Esophagus muscularis mucosa (tissue), 4 donors: ENCODE measurements at regions not wholly inside any gene's neighbourhood (a gene's known extent, or its start where the extent isn't known, plus 50 kb on each side); places are given as distances from the start of the nearest gene placed in this dataset.

Experiments
- EP300 ChIP-seq: sonication (generic); formaldehyde crosslinking; IDR thresholded peaks from one replicate; pipeline ENCODE4 v1.6.1; 2017; ENCODE audit warnings: antibody characterized with exemption
- POLR2A ChIP-seq: fragments of 450-650 bp; IDR thresholded peaks from one replicate; pipeline ENCODE4 v1.6.1; 2017; ENCODE audit warnings: antibody characterized with exemption, moderate library complexity, mild to moderate bottlenecking, low read depth
- POLR2AphosphoS5 ChIP-seq, 2 donors: sonication (generic); formaldehyde crosslinking; IDR thresholded peaks; one replicate each; pipeline ENCODE4 v1.6.1; 2017; ENCODE audit warnings: antibody characterized with exemption in 2 of 2
- TF ChIP-seq, protein P1 (sequence below), 3 experiments: fragments of 200-600 bp in 2 of 3; fragments of 450-650 bp in 1 of 3; sonication (generic) in 2 of 3; IDR thresholded peaks; one replicate each; pipeline ENCODE4 v1.5.1; 2017 to 2019; ENCODE audit warnings: antibody characterized with exemption in 3 of 3, mild to moderate bottlenecking in 2 of 3, moderate library complexity in 1 of 3

DNA sequence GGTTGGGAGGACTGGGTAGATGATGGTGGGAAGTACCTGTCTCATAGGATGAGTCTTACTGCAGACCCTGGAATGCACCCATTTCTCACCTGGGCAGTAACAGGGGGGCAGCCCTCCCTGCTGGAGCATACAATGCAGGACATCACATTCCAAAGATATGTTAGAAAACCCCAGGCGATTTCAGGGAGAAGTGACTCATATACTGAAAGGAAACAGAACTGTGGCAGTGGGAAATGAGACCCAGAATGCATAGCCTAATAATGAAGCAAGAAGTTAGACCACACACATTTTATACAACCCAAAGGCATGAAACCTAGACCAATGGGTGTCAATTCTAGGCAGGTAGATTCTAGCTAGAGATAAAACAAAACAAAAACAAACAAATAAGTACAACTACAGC lies 402.7 kb downstream of the IRS2 start:
- TF ChIP-seq, protein P1, sequence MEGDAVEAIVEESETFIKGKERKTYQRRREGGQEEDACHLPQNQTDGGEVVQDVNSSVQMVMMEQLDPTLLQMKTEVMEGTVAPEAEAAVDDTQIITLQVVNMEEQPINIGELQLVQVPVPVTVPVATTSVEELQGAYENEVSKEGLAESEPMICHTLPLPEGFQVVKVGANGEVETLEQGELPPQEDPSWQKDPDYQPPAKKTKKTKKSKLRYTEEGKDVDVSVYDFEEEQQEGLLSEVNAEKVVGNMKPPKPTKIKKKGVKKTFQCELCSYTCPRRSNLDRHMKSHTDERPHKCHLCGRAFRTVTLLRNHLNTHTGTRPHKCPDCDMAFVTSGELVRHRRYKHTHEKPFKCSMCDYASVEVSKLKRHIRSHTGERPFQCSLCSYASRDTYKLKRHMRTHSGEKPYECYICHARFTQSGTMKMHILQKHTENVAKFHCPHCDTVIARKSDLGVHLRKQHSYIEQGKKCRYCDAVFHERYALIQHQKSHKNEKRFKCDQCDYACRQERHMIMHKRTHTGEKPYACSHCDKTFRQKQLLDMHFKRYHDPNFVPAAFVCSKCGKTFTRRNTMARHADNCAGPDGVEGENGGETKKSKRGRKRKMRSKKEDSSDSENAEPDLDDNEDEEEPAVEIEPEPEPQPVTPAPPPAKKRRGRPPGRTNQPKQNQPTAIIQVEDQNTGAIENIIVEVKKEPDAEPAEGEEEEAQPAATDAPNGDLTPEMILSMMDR (IDR thresholded peaks at IDR 0.05), result no peak
- TF ChIP-seq POLR2A (no peak), POLR2AphosphoS5 (IDR thresholded peaks at IDR 0.05) (no peak), EP300 (no peak)
